SIG-M5 (cell line): ENCODE measurements at regions not wholly inside any gene's neighbourhood (a gene's known extent, or its start where the extent isn't known, plus 50 kb on each side); places are given as distances from the start of the nearest gene placed in this dataset.
"Not testable (repeated sequence)": the region's sequence is repeated elsewhere in the genome, so short reads cannot be mapped to it uniquely, and the experiment has no call there.

Experiments used
- DNase-seq: peaks from one replicate; lab custom pipeline; 2025; lab: John Stamatoyannopoulos, UW

DNA sequence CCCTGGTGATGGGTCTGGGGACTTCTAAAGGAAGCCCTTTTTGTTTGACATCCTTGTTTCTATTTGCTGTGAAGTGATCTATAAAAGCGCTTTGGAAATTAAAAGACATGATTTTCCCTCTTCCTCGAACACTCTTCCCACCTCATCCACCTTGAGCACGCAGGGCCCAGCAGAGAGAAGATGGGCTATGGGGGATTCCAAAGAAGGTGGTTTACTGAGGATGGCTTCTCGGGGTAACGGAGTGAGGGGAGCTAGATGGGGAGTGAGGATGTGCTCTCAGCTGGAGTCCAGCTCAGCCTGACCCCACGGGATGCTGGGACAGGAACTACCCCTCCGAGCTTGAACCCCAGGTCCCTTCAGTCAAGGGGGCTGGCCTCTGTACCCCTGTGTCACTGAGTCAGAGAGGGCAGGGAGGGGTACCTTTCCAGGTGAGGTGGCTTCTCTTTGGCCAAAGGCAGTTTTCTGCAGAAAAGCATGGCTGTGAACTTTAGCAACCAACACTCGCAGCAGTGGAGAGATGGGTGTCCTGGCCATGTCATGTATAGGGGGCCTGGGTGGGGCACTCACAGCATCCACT lies 180.7 kb upstream of the SMAD3 start:
- no peak for DNase-seq

DNA sequence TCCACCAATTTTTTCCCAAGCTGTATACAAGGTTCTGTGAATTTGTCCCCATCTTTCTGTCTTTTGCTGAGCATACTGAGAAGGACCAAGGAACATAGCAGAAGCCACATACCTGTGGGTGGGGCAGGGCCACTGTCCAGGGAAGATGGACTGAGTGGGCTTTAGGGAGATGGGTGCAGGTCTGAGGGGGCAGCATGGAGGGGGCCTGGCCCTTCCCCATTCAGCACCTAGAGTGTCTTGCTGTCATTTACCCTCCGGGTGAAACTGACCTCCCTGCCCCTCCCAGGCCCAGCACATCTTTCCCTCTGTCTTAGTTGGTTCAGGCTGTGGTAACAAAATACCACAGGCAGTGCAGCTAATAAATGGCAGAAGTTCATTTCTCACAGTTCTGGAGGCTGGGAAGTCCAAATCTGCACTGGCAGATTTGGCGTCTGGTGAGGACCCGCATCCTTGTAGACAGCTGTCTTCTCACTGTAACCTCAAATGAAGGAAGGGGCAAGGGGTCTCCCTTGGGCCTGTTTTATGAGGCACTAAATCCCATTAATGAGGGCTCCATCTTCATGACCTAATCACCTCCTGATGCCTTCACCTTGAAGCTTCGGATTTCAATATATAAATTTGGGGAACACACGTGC lies 180.0 kb upstream of the SMAD3 start:
- DNase-seq: no peak

DNA sequence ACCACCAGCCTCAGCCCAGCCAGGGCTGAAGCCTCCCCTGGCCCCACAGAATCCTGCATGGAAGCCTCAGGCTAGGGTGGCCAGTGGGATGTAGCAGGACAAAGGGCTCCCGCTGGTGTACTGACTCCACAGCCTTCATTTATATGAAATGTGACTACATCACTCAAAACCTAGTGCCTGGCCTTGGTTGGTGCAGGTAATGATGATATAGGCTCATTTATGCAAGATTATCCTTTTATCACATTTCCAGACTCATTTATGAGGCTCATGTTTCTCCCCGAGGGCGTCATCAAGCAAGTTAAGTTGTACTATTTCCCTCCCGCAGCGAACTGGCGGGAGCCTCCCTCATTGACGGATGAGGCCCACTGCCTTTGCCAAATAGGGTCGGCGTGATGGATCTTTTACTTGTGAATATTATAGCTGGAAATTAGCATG lies 179.1 kb upstream of the SMAD3 start:
- no peak for DNase-seq

DNA sequence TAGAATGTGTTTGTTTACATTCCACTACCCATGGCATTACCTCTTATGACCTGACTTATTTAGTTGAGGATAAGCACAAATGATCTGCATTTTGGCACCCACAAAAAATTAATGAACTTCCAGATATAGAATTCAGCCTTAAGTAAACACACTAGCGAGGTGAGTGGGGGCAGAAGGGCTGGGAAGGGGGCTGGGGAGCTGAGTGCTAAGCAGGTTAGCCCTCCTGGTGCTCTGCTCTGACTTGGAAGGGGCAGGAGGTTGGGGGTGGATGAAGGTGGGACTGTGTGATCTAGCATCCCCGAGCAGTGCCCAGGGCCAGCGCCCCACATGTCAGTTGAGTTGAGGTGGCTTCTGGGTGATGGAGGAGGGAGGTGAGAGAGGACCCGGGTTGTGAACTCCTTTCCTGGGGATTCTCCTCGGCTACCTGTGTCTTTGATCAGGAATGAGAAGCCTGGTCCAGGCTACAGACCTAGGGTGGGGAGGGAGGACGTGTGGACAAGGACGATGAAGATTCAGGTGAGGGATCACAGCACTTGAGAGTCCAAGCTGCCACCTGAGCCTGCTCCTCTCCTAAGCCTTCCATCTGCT lies 178.6 kb upstream of the SMAD3 start:
- no peak for DNase-seq

DNA sequence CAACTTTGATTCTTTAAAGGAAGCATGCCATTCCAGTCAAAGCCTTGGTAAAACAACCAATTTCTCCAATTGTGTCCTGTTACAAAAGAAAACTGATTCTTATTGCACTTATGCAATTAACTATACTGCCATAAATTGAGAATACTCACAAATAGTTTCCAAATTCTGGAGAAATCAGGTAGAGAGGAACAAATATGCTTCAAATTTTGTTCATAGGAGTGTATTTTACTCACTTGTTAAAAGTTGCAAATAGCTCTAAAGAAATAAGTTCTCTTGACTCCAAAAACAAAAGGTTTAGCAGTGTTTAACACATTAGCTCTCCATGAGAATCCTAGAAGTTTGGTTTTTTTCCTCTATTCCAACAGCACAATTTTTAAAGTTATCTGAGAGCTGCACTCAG lies 176.1 kb upstream of the SMAD3 start:
- not testable (repeated sequence) for DNase-seq

DNA sequence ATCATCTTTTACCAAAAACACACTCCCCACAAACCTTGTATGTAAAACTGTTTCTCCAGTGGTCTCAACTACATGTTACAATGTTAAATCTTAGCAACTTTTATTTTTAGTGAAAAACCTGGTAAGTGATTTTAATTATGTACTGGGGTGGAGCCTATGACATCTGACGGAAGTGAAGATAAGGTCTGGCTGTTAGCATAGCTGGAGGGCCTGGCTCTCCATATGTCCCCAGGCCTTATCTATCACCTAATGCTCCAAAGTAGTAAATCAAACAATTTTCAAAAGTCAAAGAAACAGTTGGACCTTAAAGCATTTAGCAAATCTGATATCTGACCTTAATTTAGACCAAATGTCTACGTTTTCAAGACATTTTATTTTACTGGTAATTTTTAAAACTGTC lies 173.6 kb upstream of the SMAD3 start:
- no peak for DNase-seq

DNA sequence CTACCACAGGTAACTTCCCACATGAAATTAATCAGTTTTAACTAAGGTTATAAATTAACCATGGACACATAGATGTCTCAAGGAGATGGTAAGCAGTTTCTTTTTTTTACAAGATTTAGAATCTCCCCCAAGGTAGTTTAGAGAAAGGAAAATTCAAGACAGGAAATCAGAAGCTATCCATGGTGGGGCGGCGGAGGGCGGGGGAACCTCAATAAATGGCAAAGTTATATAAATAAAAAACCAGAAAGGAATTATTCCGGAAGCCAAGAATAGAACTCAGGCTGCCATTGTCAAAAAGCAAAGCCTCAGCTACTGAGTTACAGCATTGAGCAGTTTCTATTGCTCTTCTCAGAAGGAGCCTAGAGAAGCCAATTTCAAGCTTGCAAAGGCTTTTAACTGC lies 172.1 kb upstream of the SMAD3 start:
- DNase-seq: no peak

DNA sequence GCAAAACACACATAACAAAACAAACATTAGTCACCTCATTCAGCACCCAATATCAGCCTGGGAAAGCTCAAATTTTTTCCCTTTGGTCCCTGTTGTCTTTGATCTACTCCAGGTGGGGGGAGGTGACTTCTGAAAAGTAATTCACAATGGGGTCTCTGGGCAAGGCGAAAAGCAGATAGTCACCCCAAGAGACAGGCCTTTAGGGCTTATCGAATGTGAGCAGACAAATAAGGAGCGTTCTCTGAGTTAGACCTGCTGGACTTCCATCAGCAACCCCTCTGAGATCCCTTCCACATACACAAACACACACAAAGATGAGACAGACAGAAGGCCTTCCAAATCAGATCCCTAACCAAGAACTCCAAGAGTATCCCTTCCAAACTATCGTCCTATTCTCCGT lies 171.0 kb upstream of the SMAD3 start:
- no peak for DNase-seq

DNA sequence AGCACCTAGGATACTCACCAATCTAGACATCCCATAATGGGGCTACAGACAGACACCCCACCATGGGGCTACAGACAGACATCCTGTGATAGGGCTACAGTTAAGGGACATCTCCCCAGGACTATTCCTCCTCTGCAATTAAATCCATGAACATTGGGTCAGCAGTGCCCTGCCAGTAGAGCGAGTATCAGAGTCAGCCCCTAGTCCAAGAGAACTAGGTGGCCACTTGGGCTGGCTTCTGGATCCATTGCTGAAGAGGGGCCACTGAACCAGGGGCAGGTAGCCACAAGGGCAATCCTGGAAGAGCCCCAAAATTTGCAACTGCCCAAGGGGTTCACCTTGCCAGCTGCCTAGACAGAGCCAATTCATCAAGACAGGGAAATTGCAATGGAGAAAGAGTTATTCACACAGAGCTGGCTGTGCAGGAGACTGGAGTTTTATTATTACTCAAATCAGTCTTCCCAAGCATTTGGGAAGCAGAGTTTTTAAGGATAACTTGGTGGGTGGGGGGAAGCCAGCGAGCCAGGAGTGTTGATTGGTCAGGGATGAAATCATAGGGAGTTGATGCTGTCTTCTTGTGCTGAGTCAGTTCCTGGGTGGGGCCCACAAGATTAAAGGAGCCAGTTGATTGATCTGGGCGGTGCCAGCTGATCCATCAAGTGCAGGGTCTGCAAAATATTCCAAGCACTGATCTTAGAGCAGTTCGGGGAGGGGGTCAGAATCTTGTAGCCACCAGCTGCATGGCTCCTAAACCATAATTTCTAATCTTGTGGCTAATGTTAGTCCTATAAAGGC lies 170.2 kb upstream of the SMAD3 start:
- DNase-seq: no peak

DNA sequence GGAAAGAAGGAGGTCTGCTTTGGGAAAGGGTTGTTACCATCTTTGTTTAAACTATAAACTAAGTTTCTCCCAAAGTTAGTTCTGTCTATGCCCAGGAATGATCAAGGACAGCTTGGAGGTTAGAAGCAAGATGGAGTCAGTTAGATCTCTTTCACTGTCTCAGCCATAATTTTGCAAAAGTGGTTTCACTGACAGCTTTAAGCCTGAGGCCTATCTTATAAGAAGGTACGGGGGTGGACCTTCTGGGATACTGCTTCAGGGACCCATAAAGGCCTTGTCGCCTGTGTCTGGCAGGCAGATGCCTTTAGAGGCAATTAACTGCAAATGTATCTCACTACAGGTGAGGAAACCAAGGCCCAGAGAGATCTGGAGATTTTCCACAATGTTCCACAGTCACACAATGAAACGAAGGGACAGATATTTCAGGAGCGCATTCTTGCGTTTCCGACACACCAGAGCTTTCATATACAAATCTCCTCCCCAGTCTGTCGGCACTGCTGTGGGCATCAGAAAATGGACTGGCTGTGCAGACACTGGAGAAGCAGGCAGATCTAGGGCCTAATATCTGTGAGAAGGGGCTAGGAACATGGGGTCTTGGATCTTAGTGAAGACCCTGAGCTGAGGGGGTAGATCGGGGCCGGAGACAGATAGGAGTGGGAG lies 169.5 kb upstream of the SMAD3 start:
- no peak for DNase-seq

DNA sequence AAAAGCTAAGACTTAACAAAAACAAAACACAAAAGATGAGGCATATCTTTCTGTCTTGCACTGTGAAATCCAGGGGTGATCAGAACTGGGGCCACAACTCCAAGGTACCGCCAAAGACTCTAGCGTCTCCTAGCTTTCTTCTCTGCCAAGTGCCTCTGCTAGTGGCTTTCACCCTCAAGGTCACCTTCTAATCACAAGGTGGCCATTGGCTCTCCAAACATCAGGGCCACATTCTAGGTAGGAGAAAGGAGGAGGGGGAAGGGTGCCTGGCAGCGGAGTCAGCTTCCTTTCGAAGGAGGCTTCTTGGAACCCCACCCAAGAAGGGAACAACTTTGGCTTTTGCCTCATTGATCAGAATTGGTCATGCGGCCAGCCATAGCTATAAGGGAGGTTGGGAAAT lies 168.8 kb upstream of the SMAD3 start:
- no peak for DNase-seq

DNA sequence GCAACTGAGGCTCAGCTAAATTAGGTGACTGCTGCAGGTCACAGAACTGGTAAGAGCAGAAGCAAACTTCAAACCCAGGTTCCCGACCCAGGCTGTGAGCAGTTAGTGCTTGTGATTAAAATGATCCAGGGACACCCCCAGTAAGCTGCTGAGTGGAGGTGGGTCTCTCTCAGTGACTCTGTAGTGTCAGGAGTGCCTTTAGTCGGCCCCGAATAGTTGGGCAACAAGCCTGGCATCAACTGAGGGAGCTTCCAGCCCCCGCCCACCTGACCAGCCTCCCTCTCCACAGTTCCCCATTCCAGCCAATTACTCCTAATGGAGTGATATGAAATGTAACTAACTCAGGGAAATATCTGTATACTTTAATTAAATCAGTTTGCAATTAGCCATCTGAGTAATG lies 168.0 kb upstream of the SMAD3 start:
- no peak for DNase-seq

DNA sequence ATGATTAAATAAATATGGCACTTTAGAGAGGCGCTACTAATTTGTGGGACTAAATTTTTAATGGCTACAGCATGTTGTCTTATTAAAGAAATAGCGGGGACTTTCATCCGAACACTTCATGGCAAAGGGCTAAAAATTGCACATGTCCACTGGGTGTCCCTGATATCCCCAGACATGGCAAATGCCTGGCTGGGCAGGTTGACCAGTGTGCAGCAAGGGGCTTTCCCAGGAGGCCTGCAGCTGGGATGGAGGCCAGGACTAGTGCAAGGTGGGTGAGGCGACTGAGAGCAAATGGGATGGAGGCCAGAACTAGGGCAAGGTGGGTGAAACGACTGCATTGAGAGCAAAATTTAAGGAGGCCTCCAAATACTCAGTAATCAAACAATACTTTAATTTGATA lies 167.4 kb upstream of the SMAD3 start:
- DNase-seq: no peak

DNA sequence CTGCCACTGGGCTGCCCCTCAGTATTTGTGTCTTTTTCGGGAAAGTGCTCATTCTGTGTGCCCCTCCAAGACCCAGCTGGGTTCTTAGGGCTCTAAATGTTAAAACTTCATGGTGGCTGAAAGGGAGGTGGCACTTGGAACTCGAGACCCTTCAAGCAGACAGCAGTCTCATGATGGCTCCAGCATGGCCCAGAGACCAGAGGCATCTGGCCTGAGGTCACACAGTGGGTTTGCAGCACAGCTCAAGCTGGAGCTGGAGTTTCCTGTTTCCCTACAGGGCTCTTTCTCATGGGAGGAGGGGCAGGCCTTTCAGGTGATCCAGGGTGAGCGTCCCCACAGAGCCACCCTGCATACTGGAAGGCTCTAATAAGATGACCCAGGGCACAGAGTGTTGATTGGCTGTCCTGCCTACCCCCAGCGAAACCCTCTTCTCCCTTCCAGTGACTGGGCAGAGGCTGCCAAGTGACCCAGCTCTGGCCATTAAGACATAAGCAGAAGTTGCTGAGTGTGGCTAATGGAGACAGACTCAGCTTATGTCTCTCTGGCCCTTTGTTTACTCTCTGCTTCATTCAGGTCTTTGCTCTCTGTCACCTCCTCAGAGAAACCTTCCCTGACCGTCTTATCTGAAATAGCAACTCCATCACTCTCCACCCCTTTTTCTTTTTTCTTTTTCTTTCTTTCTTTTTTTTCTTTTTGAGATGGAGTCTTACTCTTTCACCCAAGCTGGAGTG lies 166.6 kb upstream of the SMAD3 start:
- DNase-seq: no peak

DNA sequence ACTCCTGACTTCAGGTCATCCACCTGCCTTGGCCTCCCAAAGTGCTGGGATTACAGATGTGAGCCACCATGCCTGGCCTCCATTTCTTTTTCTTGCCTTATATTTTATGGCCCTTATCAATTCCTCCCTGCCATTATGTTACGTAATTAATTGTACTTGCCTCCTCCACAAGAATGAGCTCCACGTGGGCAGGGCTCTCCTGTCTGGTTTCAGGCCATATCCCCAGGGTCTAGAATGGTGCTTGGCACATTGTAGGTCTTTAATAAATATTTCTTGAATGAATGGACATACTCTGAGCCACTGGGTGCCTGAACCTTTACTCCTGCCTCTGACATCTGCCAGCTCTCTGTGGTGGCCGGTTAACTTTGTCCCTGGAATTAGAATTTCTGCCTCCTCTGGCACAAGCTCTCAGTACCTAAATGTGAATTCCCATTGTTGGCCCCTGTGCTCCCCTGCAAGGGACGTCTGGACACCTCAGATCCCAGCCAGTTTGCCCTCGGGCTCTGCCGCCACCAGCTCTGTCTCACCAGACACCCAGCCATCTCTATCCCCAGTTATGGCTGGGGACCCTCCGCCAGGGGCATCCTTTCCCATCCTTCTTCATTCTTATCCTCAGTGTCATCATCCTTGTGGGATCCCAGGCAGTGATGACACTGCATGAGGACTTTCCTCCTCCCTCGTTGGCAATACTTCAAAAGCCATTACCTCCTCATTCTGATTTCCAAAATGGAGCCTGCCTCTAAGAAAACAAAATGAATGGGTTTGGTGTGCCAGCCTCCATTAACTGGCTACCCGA lies 165.6 kb upstream of the SMAD3 start:
- no peak for DNase-seq

DNA sequence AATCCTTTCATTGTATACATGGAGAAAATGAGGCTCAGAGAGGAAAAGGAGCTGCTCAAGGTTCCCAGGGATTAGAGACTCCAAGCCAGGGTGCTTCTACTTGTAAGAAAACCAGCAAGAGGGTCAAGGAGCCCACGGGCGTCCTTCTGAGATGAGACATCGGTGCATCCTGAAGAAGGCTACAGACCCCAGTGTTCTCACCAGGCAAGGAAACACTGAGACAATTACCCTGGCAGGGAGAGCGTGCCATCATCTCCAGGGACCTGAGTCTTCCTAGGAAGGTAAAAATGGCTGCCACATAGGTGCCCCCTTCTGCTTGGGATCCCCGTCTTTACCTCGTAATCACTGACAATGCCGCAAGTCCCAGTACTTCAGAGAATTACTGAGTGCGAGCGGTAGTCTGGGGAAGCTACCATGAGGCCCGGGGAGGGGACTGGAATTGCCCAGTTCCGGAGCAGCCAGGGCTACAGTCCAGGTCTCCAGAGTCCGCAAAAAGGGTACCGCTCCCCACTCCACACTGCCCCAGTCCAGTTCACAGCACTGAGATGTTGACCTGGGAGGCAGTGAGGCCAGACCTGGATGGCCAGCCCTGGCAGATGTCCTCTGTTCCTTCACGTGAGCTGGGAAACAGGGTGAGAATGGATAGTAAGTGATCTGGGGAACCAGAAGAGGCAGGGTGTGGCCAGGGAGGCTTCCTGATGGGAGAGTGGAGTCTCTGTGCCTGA lies 164.7 kb upstream of the SMAD3 start:
- DNase-seq: no peak

DNA sequence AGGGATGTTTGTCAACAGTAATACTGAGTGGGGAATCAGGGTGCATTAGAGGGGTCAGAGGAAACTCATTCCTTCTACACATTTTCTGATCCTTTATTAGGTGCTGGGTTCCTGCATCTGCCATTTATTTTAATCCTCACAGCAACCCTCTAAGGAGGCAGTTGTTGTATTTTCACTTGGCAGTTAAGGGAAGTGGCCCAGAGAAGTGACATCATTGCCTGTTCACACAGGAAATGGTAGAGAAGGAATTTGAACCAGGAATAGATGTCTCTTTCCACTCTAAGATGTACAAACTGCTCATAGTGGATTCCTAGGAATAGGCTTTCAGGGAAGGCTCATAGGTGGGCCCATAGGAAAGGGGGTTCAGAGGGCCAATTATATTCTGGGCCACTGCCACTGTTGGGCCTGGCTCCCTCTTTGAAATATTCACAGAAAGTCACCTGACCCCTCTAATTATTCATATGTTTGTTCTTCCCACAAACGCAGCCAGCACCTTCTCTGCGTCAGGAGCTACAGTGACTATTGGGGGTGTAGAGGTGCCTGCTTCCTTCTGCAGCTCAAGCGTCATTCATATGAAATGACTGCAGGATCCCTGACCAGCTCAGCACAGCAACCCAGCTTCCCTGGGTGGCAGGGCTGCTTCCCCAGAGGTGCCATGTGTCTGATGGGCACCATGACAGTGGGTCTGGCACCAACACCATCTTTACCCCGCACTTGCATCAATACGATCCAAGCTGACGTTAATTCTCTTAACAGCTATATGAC lies 163.9 kb upstream of the SMAD3 start:
- DNase-seq: no peak

DNA sequence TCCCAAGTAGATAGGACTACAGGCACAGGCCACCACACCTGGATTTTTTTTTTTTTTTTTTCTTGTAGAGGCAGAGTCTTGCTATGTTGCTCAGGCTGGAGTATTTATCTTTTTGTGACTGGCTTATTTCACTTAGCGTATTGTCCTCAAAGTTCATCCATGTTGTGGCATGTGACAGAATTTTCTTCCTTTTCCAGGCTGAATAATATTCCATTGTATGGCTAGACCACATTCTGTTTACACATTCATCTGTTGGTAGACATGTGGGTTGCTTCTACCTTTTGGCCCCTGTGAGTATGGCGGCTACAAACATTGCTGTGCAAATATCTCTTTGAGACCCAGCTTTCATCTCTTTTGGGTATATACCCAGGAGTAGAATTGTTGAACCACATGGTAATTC lies 160.2 kb upstream of the SMAD3 start:
- DNase-seq: no peak

DNA sequence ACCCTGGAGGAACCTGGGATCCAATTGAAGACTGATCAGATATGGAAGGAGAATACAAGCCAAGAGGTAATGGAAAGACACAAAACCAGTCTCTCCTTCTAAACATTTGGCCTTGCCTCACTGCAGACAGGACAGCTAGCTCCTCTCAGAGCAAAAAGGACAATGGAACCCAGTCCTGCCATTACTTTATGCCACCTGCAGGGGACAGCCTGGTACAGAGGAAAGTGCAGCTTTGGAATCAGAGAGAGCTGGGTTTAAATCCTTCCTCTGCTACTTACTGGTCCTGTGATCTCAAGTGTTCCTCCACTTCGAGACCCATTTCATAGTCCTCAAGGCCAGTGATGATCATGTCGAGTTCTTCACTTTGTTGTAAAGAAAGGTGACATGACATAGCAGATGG lies 159.4 kb upstream of the SMAD3 start:
- no peak for DNase-seq
